DOHH2 (cell line): ENCODE measurements at regions not wholly inside any gene's neighbourhood (a gene's known extent, or its start where the extent isn't known, plus 50 kb on each side); places are given as distances from the start of the nearest gene placed in this dataset.

Source experiments
- CTCF ChIP-seq: fragments of 200-600 bp; sonication (generic); IDR thresholded peaks from one replicate; pipeline ENCODE4 v1.5.1; 2014; ENCODE audit warnings: antibody characterized with exemption, mild to moderate bottlenecking, low read depth, low read length; ENCODE audit not compliant: poor library complexity, severe bottlenecking
- EZH2phosphoT487 ChIP-seq: fragments of 200-600 bp; sonication (generic); IDR thresholded peaks from 2 replicates; pipeline ENCODE4 v1.6.1; 2017; ENCODE audit warnings: borderline replicate concordance, mild to moderate bottlenecking, antibody characterized with exemption, low read length, moderate library complexity, mixed read lengths

- no peak for TF ChIP-seq CTCF
- TF ChIP-seq EZH2phosphoT487: no peak
These were observed 469.1 kb downstream of the TSHZ3 start for GRCh38 chr19:30880151-30880550.
